GM12865 (cell line): ENCODE measurements at regions not wholly inside any gene's neighbourhood (a gene's known extent, or its start where the extent isn't known, plus 50 kb on each side); places are given as distances from the start of the nearest gene placed in this dataset.

ENCODE experiments used
- DNase-seq: peaks from one replicate; pipeline ENCODE4 v3.0.0; 2010; ENCODE audit warnings: low read depth
- H3K4me3 ChIP-seq: 2 replicates; pipeline ENCODE4 v1.5.1; 2011; ENCODE audit warnings: mild to moderate bottlenecking, low read depth, low read length, control low read depth
- CTCF ChIP-seq: IDR thresholded peaks from 2 replicates; pipeline ENCODE4 v1.5.1; 2011; ENCODE audit warnings: low read length, control low read depth, low read depth, inconsistent platforms; ENCODE audit not compliant: insufficient read depth; ENCODE audit errors: missing control alignments

GRCh38 chr4:153142700-153143438 lies 61.4 kb upstream of the TRIM2 start:
- no peak overlapping the region for H3K4me3 ChIP-seq
- peak; percentile 60 for TF ChIP-seq CTCF
- peak; percentile 56 for DNase-seq

GRCh38 chr4:153143527-153144348 lies 60.5 kb upstream of the TRIM2 start:
- no peak for DNase-seq
- H3K4me3 ChIP-seq, result no peak overlapping the region
- TF ChIP-seq CTCF, result no peak

DNA sequence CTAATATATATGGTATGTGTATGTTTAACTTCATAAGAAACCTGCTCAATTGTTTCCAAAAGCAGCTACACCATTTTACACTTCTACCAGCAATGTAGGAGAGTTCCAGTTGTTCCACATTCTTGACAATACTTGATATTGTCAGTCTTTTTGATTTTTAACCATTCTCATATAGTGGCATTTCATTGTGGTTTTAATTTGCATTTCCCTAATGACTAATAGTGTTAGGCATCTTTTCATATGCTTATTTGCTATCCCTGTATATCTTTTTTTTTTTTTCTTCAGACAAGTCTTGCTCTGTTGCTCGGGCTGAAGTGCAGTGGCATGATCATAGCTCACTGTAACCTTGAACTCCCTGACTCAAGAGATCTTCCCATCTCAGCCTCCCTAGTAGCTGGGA lies 58.2 kb upstream of the TRIM2 start:
- no peak for DNase-seq
- no peak overlapping the region for H3K4me3 ChIP-seq
- TF ChIP-seq CTCF, result no peak

- no peak for TF ChIP-seq CTCF
- DNase-seq, result no peak
- H3K4me3 ChIP-seq, result no peak overlapping the region
Observed at GRCh38 chr4:153146961-153147360, 57.3 kb upstream of the TRIM2 start.

DNA sequence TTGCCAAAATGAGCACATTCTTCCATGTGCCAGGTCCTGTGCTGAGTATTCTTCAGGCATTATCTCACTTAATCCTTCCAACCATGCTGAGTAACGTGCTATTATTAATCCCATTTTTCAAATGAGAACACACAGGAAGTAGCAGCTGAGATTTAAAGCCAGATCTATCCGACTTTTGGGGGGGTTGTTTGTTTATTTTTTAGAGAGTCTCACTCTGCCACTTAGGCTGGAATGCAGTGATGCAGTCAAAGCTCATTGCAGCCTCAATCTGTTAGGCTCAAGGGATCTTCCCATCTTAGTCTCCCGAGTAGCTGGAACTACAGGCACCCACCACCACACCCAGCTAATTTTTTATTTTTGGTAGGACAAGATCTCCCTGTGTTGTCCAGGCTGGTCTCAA lies 55.5 kb upstream of the TRIM2 start:
- H3K4me3 ChIP-seq, result no peak overlapping the region
- TF ChIP-seq CTCF, result no peak
- DNase-seq, result no peak

DNA sequence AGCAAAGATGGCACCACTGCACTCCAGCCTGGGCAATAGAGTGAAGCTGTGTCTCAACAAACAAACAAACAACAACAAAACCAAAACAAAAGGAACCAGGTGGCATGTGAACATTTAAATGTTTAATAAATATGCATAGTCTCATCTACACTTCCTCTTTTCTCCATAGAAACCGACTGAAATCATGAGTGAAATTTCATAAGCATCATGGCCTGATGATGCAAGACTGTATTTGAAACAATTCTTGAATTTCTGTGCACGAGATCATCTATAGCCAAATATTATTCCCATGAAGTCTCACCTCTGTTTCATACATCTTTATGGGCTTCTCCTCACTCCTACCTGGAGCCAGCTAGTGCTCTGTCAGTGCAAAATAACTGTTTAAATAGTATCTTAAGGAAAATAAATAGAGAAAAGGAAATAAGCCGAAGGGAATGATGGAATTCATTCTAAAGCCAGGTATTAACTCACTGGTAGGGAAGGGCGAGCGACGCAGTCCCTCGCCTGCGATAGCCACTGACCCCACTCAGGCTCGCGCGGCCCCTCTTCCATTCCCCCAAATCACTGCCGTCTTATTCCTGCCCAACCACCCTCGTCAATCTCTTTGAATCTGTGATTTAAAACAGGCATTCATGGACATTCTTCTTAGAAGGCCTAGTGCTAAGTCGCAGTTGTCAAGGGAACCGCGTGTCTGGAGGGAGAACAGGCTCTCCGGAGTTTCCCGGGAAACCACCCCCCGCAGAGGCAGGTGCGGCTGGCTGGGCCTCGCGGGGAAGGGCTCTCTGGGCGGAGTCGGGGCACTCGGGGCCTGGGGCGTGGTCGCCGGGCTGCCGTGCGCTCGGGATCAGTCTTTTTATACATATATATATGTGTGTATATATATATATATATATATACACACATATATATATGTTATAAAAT lies 52.4 kb upstream of the TRIM2 start:
- no peak overlapping the region for H3K4me3 ChIP-seq
- TF ChIP-seq CTCF, result no peak
- peak; percentile 59 for DNase-seq
